ENCODE measurements at regions not wholly inside any gene's neighbourhood (a gene's known extent, or its start where the extent isn't known, plus 50 kb on each side); places are given as distances from the start of the nearest gene placed in this dataset.

DNA sequence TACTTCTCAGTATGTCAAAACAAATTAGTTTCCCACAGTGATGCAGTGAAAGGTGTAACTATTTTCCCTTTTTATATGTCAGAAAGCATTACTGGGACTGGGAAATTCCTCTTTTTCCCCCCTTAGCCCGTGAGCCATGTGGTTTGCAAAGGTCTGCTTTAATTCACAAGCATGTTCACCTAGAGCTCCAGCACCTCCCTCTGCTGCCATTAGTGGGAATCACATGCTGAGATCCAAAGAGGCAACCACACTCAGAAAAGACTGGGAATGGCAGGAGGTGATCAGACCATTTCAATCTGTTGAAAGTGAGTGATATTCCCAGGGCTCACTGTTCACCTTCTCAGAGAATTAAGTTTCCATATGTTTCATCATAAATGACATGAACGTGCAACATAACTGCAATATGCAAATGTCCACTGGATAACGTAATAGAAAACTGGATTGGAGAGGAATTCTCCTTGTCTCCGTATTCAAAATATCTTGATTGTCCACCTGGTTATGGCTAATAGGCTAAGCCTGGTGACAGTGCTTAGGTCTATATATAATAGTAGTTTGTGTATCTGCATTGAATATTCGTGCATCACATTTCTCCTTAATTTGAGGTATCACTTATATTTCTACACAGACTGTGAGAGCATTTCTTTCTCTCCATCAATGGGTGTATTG, 703.5 kb upstream of the WWC1 start:
- Mint-ChIP-seq H3K4me3 (ENCODE audit: low read depth) (no peak overlapping the region), H3K9me3 (ENCODE audit: low read depth) (peaks cover 4% of the 10 kb centered on the region), H3K27me3 (peaks cover 4% of the 10 kb centered on the region), H3K4me1 (ENCODE audit: low read depth) (no peaks in the 10 kb centered on the region), H3K27ac (no peak overlapping the region), H3K36me3 (ENCODE audit: insufficient read depth) (no peaks in the 10 kb centered on the region)
- DNase-seq (ENCODE audit: low spot score, unreplicated experiment), result peak; percentile 19
- TF ChIP-seq, protein P1, sequence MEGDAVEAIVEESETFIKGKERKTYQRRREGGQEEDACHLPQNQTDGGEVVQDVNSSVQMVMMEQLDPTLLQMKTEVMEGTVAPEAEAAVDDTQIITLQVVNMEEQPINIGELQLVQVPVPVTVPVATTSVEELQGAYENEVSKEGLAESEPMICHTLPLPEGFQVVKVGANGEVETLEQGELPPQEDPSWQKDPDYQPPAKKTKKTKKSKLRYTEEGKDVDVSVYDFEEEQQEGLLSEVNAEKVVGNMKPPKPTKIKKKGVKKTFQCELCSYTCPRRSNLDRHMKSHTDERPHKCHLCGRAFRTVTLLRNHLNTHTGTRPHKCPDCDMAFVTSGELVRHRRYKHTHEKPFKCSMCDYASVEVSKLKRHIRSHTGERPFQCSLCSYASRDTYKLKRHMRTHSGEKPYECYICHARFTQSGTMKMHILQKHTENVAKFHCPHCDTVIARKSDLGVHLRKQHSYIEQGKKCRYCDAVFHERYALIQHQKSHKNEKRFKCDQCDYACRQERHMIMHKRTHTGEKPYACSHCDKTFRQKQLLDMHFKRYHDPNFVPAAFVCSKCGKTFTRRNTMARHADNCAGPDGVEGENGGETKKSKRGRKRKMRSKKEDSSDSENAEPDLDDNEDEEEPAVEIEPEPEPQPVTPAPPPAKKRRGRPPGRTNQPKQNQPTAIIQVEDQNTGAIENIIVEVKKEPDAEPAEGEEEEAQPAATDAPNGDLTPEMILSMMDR (IDR thresholded peaks at IDR 0.05; ENCODE audit: unreplicated experiment), result peak; percentile 68

DNA sequence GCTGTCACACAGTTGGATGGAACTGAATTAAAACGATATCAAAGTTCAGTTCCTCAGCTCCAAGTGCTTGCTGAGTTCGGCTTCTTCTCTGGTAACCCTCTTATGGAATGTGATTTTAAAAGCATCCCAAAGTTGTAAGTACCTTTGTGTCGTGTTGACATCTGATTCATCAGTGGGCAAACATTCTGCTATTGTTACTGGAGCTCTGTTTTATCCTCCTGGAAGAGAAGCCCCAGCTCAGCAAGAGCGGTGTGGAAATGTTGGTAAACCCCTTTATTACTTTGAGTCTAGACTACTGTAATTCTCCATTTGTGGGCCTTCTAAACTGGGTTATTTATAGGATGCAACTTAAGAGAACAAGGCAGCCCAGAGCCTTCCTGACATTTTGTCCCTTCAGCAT, 699.3 kb upstream of the WWC1 start:
- no peak overlapping the region for H3K27ac Mint-ChIP-seq
- no peaks in the 10 kb centered on the region for H3K9me3 Mint-ChIP-seq (ENCODE audit: low read depth)
- DNase-seq (ENCODE audit: low spot score, unreplicated experiment), result no peak
- TF ChIP-seq, protein P1 (IDR thresholded peaks at IDR 0.05; ENCODE audit: unreplicated experiment), result no peak
- H3K4me1 Mint-ChIP-seq (ENCODE audit: low read depth), result no peaks in the 10 kb centered on the region
- no peak overlapping the region for H3K4me3 Mint-ChIP-seq (ENCODE audit: low read depth)
- no peaks in the 10 kb centered on the region for H3K36me3 Mint-ChIP-seq (ENCODE audit: insufficient read depth)
- peaks cover 21% of the 10 kb centered on the region for H3K27me3 Mint-ChIP-seq

DNA sequence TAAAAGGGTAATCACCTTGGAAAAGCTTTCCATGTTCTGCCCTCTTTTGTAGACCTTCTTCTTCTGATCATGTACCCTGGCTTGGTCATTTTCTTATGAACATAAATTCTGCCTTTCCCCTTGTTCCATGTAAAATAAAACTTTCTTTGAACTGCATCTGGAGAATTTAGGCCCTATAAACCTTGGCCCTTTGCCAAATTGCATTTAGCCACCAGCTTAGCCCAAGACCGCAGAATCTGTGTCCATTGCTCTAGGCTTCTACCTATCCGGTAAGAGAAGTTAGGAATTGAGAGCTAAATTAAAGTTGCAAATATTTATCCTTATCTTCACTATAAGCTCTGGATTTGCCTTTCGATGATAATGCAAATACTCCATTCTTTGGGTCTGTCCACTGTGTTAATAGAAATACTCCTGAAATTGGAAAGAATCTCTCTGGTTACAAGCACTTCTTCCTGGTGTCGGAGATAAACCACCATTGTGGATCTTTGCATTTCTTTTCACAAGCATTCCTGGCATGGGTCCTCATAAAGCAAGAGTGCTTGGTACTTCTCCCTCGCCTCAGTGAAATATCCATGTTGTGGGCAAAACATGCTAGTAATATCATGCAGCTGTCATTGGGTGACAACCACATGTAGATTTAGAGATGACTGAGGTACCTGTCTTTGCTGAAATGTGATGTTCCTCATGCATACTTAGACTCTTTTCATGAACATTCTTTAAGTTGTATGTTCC, 698.0 kb upstream of the WWC1 start:
- no peak for DNase-seq (ENCODE audit: low spot score, unreplicated experiment)
- Mint-ChIP-seq H3K27me3 (peaks cover 32% of the 10 kb centered on the region), H3K27ac (no peak overlapping the region), H3K36me3 (ENCODE audit: insufficient read depth) (no peaks in the 10 kb centered on the region), H3K4me1 (ENCODE audit: low read depth) (no peaks in the 10 kb centered on the region), H3K9me3 (ENCODE audit: low read depth) (no peaks in the 10 kb centered on the region), H3K4me3 (ENCODE audit: low read depth) (no peak overlapping the region)
- TF ChIP-seq, protein P1 (IDR thresholded peaks at IDR 0.05; ENCODE audit: unreplicated experiment), result no peak

DNA sequence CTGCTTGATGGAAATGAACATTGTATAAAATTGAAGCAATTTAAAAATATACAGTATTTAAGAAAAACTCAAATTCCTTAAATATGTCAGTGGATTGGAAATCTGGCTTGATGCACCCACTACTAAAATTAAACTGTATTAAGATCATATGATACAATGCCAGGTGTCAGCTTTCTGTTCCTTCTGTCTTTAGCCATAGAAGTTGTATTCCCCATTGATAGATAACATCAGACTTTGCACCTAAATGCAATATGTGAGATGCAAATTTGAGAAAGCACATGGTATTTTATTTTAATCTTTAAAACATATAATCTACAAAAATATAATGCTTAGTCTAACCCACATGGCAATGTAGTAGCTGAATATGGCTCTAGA, 697.4 kb upstream of the WWC1 start:
- Mint-ChIP-seq H3K36me3 (ENCODE audit: insufficient read depth) (no peaks in the 10 kb centered on the region), H3K27me3 (peaks cover 37% of the 10 kb centered on the region), H3K9me3 (ENCODE audit: low read depth) (no peaks in the 10 kb centered on the region), H3K4me1 (ENCODE audit: low read depth) (no peaks in the 10 kb centered on the region), H3K27ac (no peak overlapping the region), H3K4me3 (ENCODE audit: low read depth) (no peak overlapping the region)
- DNase-seq (ENCODE audit: low spot score, unreplicated experiment), result no peak
- TF ChIP-seq, protein P1 (IDR thresholded peaks at IDR 0.05; ENCODE audit: unreplicated experiment), result no peak

DNA sequence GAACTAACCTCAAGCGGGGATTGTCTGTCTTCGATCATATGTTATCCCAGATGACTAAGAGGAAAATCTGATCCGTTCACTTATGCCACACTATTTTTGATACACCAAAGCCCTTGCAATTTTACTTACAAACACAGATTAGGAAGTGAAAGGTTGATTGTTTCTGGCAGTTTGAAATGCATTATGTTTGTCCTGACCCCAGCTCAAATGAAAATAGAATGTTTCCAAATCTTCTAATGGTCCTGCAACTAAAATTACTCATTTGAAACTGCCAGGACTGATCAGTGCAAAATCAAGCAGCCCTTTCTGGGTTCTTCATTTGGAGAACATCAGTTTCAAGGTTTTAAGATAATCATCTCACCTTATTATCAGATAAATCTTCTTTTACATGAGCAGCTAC, 696.7 kb upstream of the WWC1 start:
- peaks cover 37% of the 10 kb centered on the region for H3K27me3 Mint-ChIP-seq
- TF ChIP-seq, protein P1 (IDR thresholded peaks at IDR 0.05; ENCODE audit: unreplicated experiment), result no peak
- H3K4me3 Mint-ChIP-seq (ENCODE audit: low read depth), result no peak overlapping the region
- no peaks in the 10 kb centered on the region for H3K36me3 Mint-ChIP-seq (ENCODE audit: insufficient read depth)
- no peaks in the 10 kb centered on the region for H3K4me1 Mint-ChIP-seq (ENCODE audit: low read depth)
- no peak overlapping the region for H3K27ac Mint-ChIP-seq
- no peaks in the 10 kb centered on the region for H3K9me3 Mint-ChIP-seq (ENCODE audit: low read depth)
- DNase-seq (ENCODE audit: low spot score, unreplicated experiment), result no peak
